Naive thymus-derived CD4-positive, alpha-beta T cell (primary cell): ENCODE measurements at regions not wholly inside any gene's neighbourhood (a gene's known extent, or its start where the extent isn't known, plus 50 kb on each side); places are given as distances from the start of the nearest gene placed in this dataset.

ENCODE experiments used
- ATAC-seq: fragments of 150-1000 bp; cut with Tn5 transposase; 2 replicates; pipeline ENCODE4 v1.10.0; 2021; ENCODE audit warnings: mild to moderate bottlenecking, moderate library complexity
- CTCF ChIA-PET: fragments of 350-600 bp; sonication (Branson Sonifier 250); formaldehyde crosslinking; loops from one replicate; lab custom pipeline; 2021; ENCODE audit warnings: antibody characterized with exemption; lab: Charles Lee
- POLR2A ChIA-PET: fragments of 350-600 bp; sonication (Branson Sonifier 250); formaldehyde crosslinking; loops from one replicate; lab custom pipeline; 2021; ENCODE audit warnings: antibody characterized with exemption, inconsistent platforms; lab: Charles Lee
- DNase-seq, 9 donors: peaks; one replicate each; pipeline versions ENCODE4 v3.0.0 to v3.0.0-alpha.2; 2020 to 2022; ENCODE audit warnings: mixed read lengths in 1 of 9
- H3K27ac ChIP-seq: one replicate; pipeline ENCODE4 v1.7.0; 2013; ENCODE audit warnings: mild to moderate bottlenecking, low read depth, low read length, moderate library complexity
- H3K27me3 ChIP-seq, 2 donors: one replicate each; pipeline ENCODE4 v1.7.0; 2013; ENCODE audit warnings: low read length in 2 of 2, mild to moderate bottlenecking in 2 of 2, moderate library complexity in 2 of 2; ENCODE audit not compliant: control insufficient read depth in 2 of 2, insufficient read depth in 2 of 2
- H3K36me3 ChIP-seq, 3 experiments: 1 replicate in 2 of 3; 2 replicates in 1 of 3; pipeline ENCODE4 v1.7.0; 2013; ENCODE audit warnings: low read length in 3 of 3, mild to moderate bottlenecking in 3 of 3, moderate library complexity in 1 of 3; ENCODE audit not compliant: insufficient read depth in 3 of 3, control insufficient read depth in 2 of 3
- H3K4me1 ChIP-seq, 2 donors: one replicate each; pipeline ENCODE4 v1.7.0; 2013; ENCODE audit warnings: low read length in 2 of 2, mild to moderate bottlenecking in 2 of 2, moderate library complexity in 1 of 2; ENCODE audit not compliant: control insufficient read depth in 2 of 2, insufficient read depth in 2 of 2
- H3K4me3 ChIP-seq: 2 replicates; pipeline ENCODE4 v1.7.0; 2013; ENCODE audit warnings: mild to moderate bottlenecking, low read length
- H3K9me3 ChIP-seq, 3 experiments: 1 replicate in 2 of 3; 2 replicates in 1 of 3; pipeline ENCODE4 v1.7.0; 2013; ENCODE audit warnings: low read length in 3 of 3; ENCODE audit not compliant: control insufficient read depth in 2 of 3
- H3K27ac Mint-ChIP-seq, 9 donors: one replicate each; pipeline ENCODE4 v1.8.0; 2020 to 2022; ENCODE audit warnings: mixed read lengths in 9 of 9, mild to moderate bottlenecking in 8 of 9, moderate library complexity in 5 of 9, inconsistent platforms in 2 of 9
- H3K27me3 Mint-ChIP-seq, 5 donors: one replicate each; pipeline ENCODE4 v1.8.0; 2021 to 2022; ENCODE audit warnings: mixed read lengths in 5 of 5, mild to moderate bottlenecking in 1 of 5
- H3K36me3 Mint-ChIP-seq, 5 donors: one replicate each; pipeline ENCODE4 v1.8.0; 2020 to 2022; ENCODE audit warnings: mixed read lengths in 5 of 5, mild to moderate bottlenecking in 3 of 5, inconsistent platforms in 1 of 5
- H3K4me1 Mint-ChIP-seq, 7 donors: one replicate each; pipeline ENCODE4 v1.8.0; 2020 to 2022; ENCODE audit warnings: mixed read lengths in 7 of 7, mild to moderate bottlenecking in 3 of 7, inconsistent platforms in 1 of 7
- H3K4me3 Mint-ChIP-seq, 10 donors: one replicate each; pipeline ENCODE4 v1.8.0; 2020 to 2022; ENCODE audit warnings: mild to moderate bottlenecking in 10 of 10, mixed read lengths in 10 of 10, moderate library complexity in 6 of 10, inconsistent platforms in 2 of 10
- H3K9me3 Mint-ChIP-seq, 11 donors: one replicate each; pipeline ENCODE4 v1.8.0; 2020 to 2022; ENCODE audit warnings: mixed read lengths in 11 of 11, mild to moderate bottlenecking in 4 of 11, inconsistent platforms in 1 of 11, moderate library complexity in 1 of 11
- intact Hi-C, 2 donors: fragments of 100-400 bp; cut with micrococcal nuclease; formaldehyde crosslinking; loops; one replicate each; pipeline ENCODE4 v1.15.1; 2023

- Histone ChIP-seq H3K27me3 (peaks cover 0 to 3% of the 10 kb centered on the region in 2 donors), H3K36me3 (no peaks in the 10 kb centered on the region), H3K9me3 (no peaks in the 10 kb centered on the region), H3K27ac (no peak overlapping the region), H3K4me3 (no peak overlapping the region), H3K4me1 (no peaks in the 10 kb centered on the region)
- ChIA-PET CTCF (no interaction called here), POLR2A (no interaction called here)
- intact Hi-C loops: no loop called here
- no peak overlapping the region for H3K4me3 Mint-ChIP-seq
- H3K27me3 Mint-ChIP-seq: peaks cover 0 to 13% (median 5%) of the 10 kb centered on the region in 5 donors
- ATAC-seq: no peak
- DNase-seq: no peak
- peaks cover 0 to 2% (median 0%) of the 10 kb centered on the region in 11 donors for H3K9me3 Mint-ChIP-seq
- H3K27ac Mint-ChIP-seq: no peak overlapping the region
- H3K36me3 Mint-ChIP-seq: no peaks in the 10 kb centered on the region
- H3K4me1 Mint-ChIP-seq: no peaks in the 10 kb centered on the region
Measured at GRCh38 chr1:57925226-57925625, 501.4 kb upstream of the DAB1 start.

DNA sequence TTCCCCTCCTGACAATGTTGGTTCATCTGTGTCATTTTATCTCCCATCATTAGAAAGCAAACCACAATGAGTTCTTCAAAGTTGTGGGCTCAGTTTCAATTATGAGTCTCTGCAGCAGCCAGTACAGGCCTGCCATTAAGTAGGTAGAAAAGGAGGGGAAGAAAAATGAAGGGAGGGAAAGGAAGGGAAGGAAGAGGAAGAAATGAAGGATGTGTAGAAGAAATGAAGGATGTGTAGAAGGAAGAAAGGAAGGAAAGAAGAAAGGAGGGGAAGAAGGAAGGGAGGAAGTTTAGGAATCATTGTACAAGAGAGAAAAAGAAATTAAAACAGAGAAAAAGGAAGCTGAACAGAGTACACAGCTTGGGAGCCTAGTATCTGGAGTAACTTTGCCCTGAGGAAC is 498.3 kb upstream of the DAB1 start:
- H3K4me1 Mint-ChIP-seq: no peaks in the 10 kb centered on the region
- ChIA-PET POLR2A (no interaction called here), CTCF (no interaction called here)
- intact Hi-C loops: no loop called here
- Histone ChIP-seq H3K36me3 (no peaks in the 10 kb centered on the region), H3K4me3 (no peak overlapping the region), H3K9me3 (no peaks in the 10 kb centered on the region), H3K4me1 (no peaks in the 10 kb centered on the region), H3K27ac (no peak overlapping the region), H3K27me3 (peaks cover 0 to 3% of the 10 kb centered on the region in 2 donors)
- no peak for ATAC-seq
- H3K27ac Mint-ChIP-seq: no peak overlapping the region
- H3K9me3 Mint-ChIP-seq: peaks cover 0 to 1% (median 0%) of the 10 kb centered on the region in 11 donors
- peaks cover 0 to 13% (median 5%) of the 10 kb centered on the region in 5 donors for H3K27me3 Mint-ChIP-seq
- no peak overlapping the region for H3K4me3 Mint-ChIP-seq
- H3K36me3 Mint-ChIP-seq: no peaks in the 10 kb centered on the region
- DNase-seq: no peak

GRCh38 chr1:57916041-57916440 is 492.2 kb upstream of the DAB1 start:
- H3K36me3 Mint-ChIP-seq: no peaks in the 10 kb centered on the region
- peaks cover 0 to 12% (median 5%) of the 10 kb centered on the region in 5 donors for H3K27me3 Mint-ChIP-seq
- ATAC-seq (no peak), DNase-seq (no peak)
- Histone ChIP-seq H3K4me3 (no peak overlapping the region), H3K4me1 (no peaks in the 10 kb centered on the region), H3K27ac (no peak overlapping the region), H3K36me3 (no peaks in the 10 kb centered on the region), H3K27me3 (no peaks in the 10 kb centered on the region), H3K9me3 (no peaks in the 10 kb centered on the region)
- intact Hi-C loops: no loop called here
- ChIA-PET CTCF (no interaction called here), POLR2A (no interaction called here)
- peaks cover 0 to 10% (median 4%) of the 10 kb centered on the region in 11 donors for H3K9me3 Mint-ChIP-seq
- H3K4me3 Mint-ChIP-seq: no peak overlapping the region
- H3K27ac Mint-ChIP-seq: no peak overlapping the region
- no peaks in the 10 kb centered on the region for H3K4me1 Mint-ChIP-seq

DNA sequence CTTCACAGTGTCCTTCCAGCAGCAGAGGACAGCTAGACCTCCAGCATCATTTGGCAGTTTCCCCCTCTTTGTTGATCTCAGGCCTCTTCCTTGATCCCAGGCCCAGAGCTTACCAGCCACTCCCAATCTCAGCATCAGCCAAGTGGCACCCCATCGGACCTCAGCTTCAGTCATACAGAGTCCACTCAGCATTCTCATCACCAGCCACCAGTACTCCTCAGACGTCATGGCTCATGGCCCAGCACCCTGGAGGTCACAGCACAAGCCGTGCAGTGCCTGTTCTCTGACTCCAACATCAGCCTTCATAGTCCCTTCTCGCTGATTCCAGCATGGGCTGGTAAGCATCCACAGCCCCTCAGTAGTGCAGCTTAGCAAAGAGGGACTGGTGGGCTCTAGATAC is 487.6 kb upstream of the DAB1 start:
- Mint-ChIP-seq H3K4me1 (no peaks in the 10 kb centered on the region), H3K36me3 (no peaks in the 10 kb centered on the region), H3K27me3 (peaks cover 0 to 21% (median 5%) of the 10 kb centered on the region in 5 donors), H3K4me3 (no peak overlapping the region), H3K27ac (no peak overlapping the region), H3K9me3 (peaks cover 0 to 9% (median 4%) of the 10 kb centered on the region in 11 donors)
- Histone ChIP-seq H3K27me3 (no peaks in the 10 kb centered on the region), H3K36me3 (no peaks in the 10 kb centered on the region), H3K27ac (no peak overlapping the region), H3K4me1 (no peaks in the 10 kb centered on the region), H3K9me3 (no peaks in the 10 kb centered on the region), H3K4me3 (no peak overlapping the region)
- ChIA-PET CTCF (no interaction called here), POLR2A (no interaction called here)
- ATAC-seq (no peak), DNase-seq (no peak)
- intact Hi-C loops: no loop called here

DNA sequence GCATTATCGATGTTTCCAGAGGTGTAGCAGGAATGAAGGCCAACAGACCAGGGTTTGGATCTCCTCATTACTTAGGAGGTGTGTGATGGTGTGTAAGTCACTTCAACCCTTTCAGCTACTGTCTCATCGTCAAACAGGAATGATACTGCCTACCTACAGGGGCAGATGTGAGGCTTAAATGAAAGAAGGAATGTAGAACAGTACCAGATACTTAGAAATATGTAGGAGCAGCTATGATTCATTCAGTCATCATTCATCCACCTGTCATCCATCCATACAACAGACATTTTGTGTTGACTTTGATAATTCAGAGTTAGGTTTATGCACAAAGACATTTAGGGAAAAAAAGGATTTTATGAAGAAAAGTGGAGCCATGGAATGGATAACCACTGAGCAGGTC is 486.9 kb upstream of the DAB1 start:
- Histone ChIP-seq H3K9me3 (no peaks in the 10 kb centered on the region), H3K27ac (no peak overlapping the region), H3K4me1 (no peaks in the 10 kb centered on the region), H3K4me3 (no peak overlapping the region), H3K36me3 (no peaks in the 10 kb centered on the region), H3K27me3 (no peaks in the 10 kb centered on the region)
- intact Hi-C loops: no loop called here
- Mint-ChIP-seq H3K9me3 (peaks cover 0 to 9% (median 4%) of the 10 kb centered on the region in 11 donors), H3K27me3 (peaks cover 0 to 23% (median 5%) of the 10 kb centered on the region in 5 donors), H3K36me3 (no peaks in the 10 kb centered on the region), H3K4me3 (no peak overlapping the region), H3K4me1 (no peaks in the 10 kb centered on the region), H3K27ac (no peak overlapping the region)
- DNase-seq: no peak
- ChIA-PET POLR2A (no interaction called here), CTCF (no interaction called here)
- no peak for ATAC-seq

- Mint-ChIP-seq H3K4me3 (no peak overlapping the region), H3K4me1 (no peaks in the 10 kb centered on the region), H3K27me3 (peaks cover 0 to 23% (median 5%) of the 10 kb centered on the region in 5 donors), H3K9me3 (peaks cover 0 to 9% (median 4%) of the 10 kb centered on the region in 11 donors), H3K36me3 (no peaks in the 10 kb centered on the region), H3K27ac (no peak overlapping the region)
- DNase-seq (no peak), ATAC-seq (no peak)
- H3K27ac ChIP-seq: no peak overlapping the region
- ChIA-PET CTCF (no interaction called here), POLR2A (no interaction called here)
- H3K36me3 ChIP-seq: no peaks in the 10 kb centered on the region
- no peaks in the 10 kb centered on the region for H3K9me3 ChIP-seq
- no peaks in the 10 kb centered on the region for H3K27me3 ChIP-seq
- H3K4me1 ChIP-seq: no peaks in the 10 kb centered on the region
- no peak overlapping the region for H3K4me3 ChIP-seq
- intact Hi-C loops: no loop called here
Measured at GRCh38 chr1:57910305-57910704, 486.4 kb upstream of the DAB1 start.

DNA sequence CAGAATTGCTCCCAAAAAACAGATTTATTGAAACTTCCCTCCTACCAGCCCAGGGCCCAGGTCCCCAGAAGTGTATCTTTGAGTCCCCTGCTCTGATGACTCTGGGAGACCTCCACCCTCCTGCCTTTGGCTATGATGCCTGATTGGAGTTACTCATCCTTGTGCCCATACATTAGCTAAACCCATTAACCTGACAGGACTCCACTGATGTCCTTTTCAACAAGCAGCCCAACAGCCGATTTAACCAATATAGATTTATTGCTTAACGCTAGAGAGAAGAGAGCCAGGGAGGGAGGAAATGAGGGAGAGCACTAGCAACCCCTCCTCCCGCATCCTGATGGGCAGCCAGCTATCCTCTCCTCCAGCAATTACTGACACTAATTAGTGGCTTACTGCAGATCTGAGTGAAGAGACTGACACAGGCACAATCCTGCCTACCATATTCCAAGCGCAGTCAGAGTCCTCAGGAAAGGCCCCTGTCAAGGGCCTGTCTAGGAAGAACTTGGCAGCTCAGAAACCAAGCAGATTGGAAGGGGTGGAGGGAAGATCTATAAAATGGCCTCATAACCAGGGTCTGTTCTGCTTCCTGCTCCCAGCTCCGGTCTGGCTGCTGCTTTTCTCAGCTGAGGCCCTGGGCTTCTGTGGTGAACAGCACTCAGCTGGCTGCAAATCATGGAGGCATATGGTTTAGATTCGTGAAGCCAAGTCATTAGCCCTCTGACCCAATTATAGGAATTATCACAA is 484.5 kb upstream of the DAB1 start:
- Mint-ChIP-seq H3K27ac (no peak overlapping the region), H3K36me3 (no peaks in the 10 kb centered on the region), H3K4me1 (no peaks in the 10 kb centered on the region), H3K27me3 (peaks cover 0 to 23% (median 5%) of the 10 kb centered on the region in 5 donors), H3K4me3 (no peak overlapping the region), H3K9me3 (peaks cover 0 to 7% (median 0%) of the 10 kb centered on the region in 11 donors)
- H3K36me3 ChIP-seq: no peaks in the 10 kb centered on the region
- no peak overlapping the region for H3K4me3 ChIP-seq
- no peaks in the 10 kb centered on the region for H3K4me1 ChIP-seq
- no peaks in the 10 kb centered on the region for H3K27me3 ChIP-seq
- H3K27ac ChIP-seq: no peak overlapping the region
- intact Hi-C loops: no loop called here
- ChIA-PET CTCF (no interaction called here), POLR2A (no interaction called here)
- no peaks in the 10 kb centered on the region for H3K9me3 ChIP-seq
- ATAC-seq: no peak
- no peak for DNase-seq
